ENCODE measurements at regions not wholly inside any gene's neighbourhood (a gene's known extent, or its start where the extent isn't known, plus 50 kb on each side); places are given as distances from the start of the nearest gene placed in this dataset.
A peak's percentile ranks its signal among the peaks of the same experiment; 100 is the strongest.

- no peaks in the 10 kb centered on the region for H3K36me3 Mint-ChIP-seq
- Histone ChIP-seq H3K79me2 (ENCODE audit: insufficient read depth, low read length) (no peaks in the 10 kb centered on the region), H3K4me2 (replicated peaks; ENCODE audit: extremely low read depth, low read length, poor library complexity, severe bottlenecking) (no peak overlapping the region), H4K20me1 (ENCODE audit: insufficient read depth, low read length) (no peaks in the 10 kb centered on the region), H3K4me3 (replicated peaks in 1 of 3; ENCODE audit: low read depth in 2 of 3, low read length in 3 of 3) (no peak overlapping the region), H3K9me3 (replicated peaks in 1 of 2; ENCODE audit: control insufficient read depth in 1 of 2, insufficient read depth in 1 of 2, low read length in 2 of 2) (no peaks in the 10 kb centered on the region), H3K9ac (ENCODE audit: insufficient read depth, low read length, poor library complexity, severe bottlenecking) (no peak overlapping the region), H3K27ac (ENCODE audit: low read depth in 1 of 2, low read length in 2 of 2) (no peak overlapping the region), H3K27me3 (ENCODE audit: control insufficient read depth in 2 of 2, insufficient read depth in 2 of 2, low read length in 2 of 2) (peaks cover 0 to 6% of the 10 kb centered on the region in 2 donors), H2AFZ (ENCODE audit: insufficient read depth, low read depth, low read length, poor library complexity, severe bottlenecking) (no peak overlapping the region), H3K4me1 (ENCODE audit: control insufficient read depth in 1 of 2, insufficient read depth in 2 of 2, low read length in 2 of 2) (peaks cover 2 to 6% of the 10 kb centered on the region in 2 donors), H3K36me3 (replicated peaks in 1 of 2; ENCODE audit: control insufficient read depth in 1 of 2, insufficient read depth in 2 of 2, low read length in 2 of 2) (no peaks in the 10 kb centered on the region)
- 100% methylated on average over 1 of the region's 1 CpG for WGBS (ENCODE audit: insufficient coverage)
- H3K27me3 Mint-ChIP-seq (ENCODE audit: low read depth in 3 of 3) = peaks cover 0 to 9% (median 2%) of the 10 kb centered on the region in 3 donors
- intact Hi-C loops (cut with micrococcal nuclease) = loop anchor here (5.0 to 10.0 kb wide), 2 partner anchors 34 to 527 kb away; no protein-coding TSS in a partner anchor
- H3K4me3 Mint-ChIP-seq = peak overlapping the region in 1 of 2 donors; percentile 3
- no peak for DNase-seq
- TF ChIP-seq CTCF (IDR thresholded peaks at IDR 0.05) = no peak
- peaks cover 0 to 3% (median 0%) of the 10 kb centered on the region in 7 donors for H3K9me3 Mint-ChIP-seq
- peaks cover 15% of the 10 kb centered on the region for H3K4me1 Mint-ChIP-seq
- no peak overlapping the region for H3K27ac Mint-ChIP-seq
Observed at GRCh38 chr2:172177996-172178395, 75.3 kb upstream of the DLX2 start.

DNA sequence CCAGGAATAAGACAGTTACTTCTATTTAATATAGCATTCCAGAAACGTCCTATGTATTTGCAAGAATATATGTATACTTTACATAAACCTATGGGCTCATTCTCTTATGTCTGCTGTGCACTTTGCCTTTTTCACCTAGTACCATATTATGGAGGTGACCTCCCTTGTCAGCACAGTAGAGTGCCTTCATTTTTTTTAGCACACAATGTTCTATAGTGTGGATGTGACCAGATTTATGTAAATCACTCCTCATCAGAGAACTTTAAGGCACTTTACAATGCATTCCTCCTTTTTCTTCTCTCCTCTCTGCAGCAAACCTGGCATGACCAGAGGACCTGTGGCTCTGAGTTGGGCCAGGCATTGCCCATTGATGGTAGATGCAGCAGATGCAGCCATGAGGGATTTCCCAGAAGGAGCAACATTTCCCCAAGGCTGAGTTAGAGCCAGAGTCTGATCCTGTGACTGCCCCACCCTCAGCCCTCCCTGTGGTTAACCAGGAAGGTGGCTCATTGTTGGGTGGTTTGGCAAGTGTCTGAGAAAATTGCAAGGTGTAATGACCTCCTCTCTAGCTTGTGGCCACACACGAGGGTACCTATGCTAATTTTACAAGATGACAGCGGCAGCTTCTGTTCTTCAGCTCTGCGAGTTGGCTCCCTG lies 76.5 kb upstream of the DLX2 start:
- Histone ChIP-seq H4K20me1 (ENCODE audit: insufficient read depth, low read length) (no peaks in the 10 kb centered on the region), H3K36me3 (replicated peaks in 1 of 2; ENCODE audit: control insufficient read depth in 1 of 2, insufficient read depth in 2 of 2, low read length in 2 of 2) (no peaks in the 10 kb centered on the region), H3K9me3 (replicated peaks in 1 of 2; ENCODE audit: control insufficient read depth in 1 of 2, insufficient read depth in 1 of 2, low read length in 2 of 2) (no peaks in the 10 kb centered on the region), H3K4me2 (replicated peaks; ENCODE audit: extremely low read depth, low read length, poor library complexity, severe bottlenecking) (no peak overlapping the region), H3K79me2 (ENCODE audit: insufficient read depth, low read length) (no peaks in the 10 kb centered on the region), H3K27me3 (ENCODE audit: control insufficient read depth in 2 of 2, insufficient read depth in 2 of 2, low read length in 2 of 2) (no peaks in the 10 kb centered on the region), H3K4me1 (ENCODE audit: control insufficient read depth in 1 of 2, insufficient read depth in 2 of 2, low read length in 2 of 2) (peaks cover 0 to 6% of the 10 kb centered on the region in 2 donors), H3K9ac (ENCODE audit: insufficient read depth, low read length, poor library complexity, severe bottlenecking) (no peak overlapping the region), H3K27ac (ENCODE audit: low read depth in 1 of 2, low read length in 2 of 2) (no peak overlapping the region), H2AFZ (ENCODE audit: insufficient read depth, low read depth, low read length, poor library complexity, severe bottlenecking) (no peak overlapping the region), H3K4me3 (replicated peaks in 1 of 3; ENCODE audit: low read depth in 2 of 3, low read length in 3 of 3) (no peak overlapping the region)
- peak overlapping the region in 1 of 7 donors; percentile 15 for H3K27ac Mint-ChIP-seq
- DNase-seq = peak in 1 of 3 donors; percentile 29
- H3K4me3 Mint-ChIP-seq = no peak overlapping the region
- no peaks in the 10 kb centered on the region for H3K36me3 Mint-ChIP-seq
- intact Hi-C loops (cut with micrococcal nuclease) = loop anchor here (5.0 to 10.0 kb wide), 2 partner anchors 33 to 526 kb away; no protein-coding TSS in a partner anchor
- no CpG with 5 or more reads among the region's 4 CpGs for WGBS (ENCODE audit: insufficient coverage)
- TF ChIP-seq CTCF (IDR thresholded peaks at IDR 0.05) = no peak
- H3K9me3 Mint-ChIP-seq = peaks cover 0 to 3% (median 0%) of the 10 kb centered on the region in 7 donors
- peaks cover 11% of the 10 kb centered on the region for H3K4me1 Mint-ChIP-seq
- H3K27me3 Mint-ChIP-seq (ENCODE audit: low read depth in 3 of 3) = peaks cover 0 to 3% (median 0%) of the 10 kb centered on the region in 3 donors
